ENCODE measurements at regions not wholly inside any gene's neighbourhood (a gene's known extent, or its start where the extent isn't known, plus 50 kb on each side); places are given as distances from the start of the nearest gene placed in this dataset.

GRCh38 chr2:128644156-128644555 is 325.5 kb upstream of the HS6ST1 start (continued):
- no peak for TF ChIP-seq FOSL1 (tag; conservative IDR thresholded peaks at IDR 0.05)
- TF ChIP-seq, protein P1, sequence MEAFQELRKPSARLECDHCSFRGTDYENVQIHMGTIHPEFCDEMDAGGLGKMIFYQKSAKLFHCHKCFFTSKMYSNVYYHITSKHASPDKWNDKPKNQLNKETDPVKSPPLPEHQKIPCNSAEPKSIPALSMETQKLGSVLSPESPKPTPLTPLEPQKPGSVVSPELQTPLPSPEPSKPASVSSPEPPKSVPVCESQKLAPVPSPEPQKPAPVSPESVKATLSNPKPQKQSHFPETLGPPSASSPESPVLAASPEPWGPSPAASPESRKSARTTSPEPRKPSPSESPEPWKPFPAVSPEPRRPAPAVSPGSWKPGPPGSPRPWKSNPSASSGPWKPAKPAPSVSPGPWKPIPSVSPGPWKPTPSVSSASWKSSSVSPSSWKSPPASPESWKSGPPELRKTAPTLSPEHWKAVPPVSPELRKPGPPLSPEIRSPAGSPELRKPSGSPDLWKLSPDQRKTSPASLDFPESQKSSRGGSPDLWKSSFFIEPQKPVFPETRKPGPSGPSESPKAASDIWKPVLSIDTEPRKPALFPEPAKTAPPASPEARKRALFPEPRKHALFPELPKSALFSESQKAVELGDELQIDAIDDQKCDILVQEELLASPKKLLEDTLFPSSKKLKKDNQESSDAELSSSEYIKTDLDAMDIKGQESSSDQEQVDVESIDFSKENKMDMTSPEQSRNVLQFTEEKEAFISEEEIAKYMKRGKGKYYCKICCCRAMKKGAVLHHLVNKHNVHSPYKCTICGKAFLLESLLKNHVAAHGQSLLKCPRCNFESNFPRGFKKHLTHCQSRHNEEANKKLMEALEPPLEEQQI (IDR thresholded peaks at IDR 0.05), result no peak
- TF ChIP-seq ZNF695 (CRISPR knock-in tag; IDR thresholded peaks at IDR 0.05), result no peak
- TF ChIP-seq BHLHE40 (IDR thresholded peaks at IDR 0.05; ENCODE audit: low read length), result no peak
- no peak for TF ChIP-seq KLF13 (tag; IDR thresholded peaks at IDR 0.05; ENCODE audit: borderline replicate concordance, low read depth)

GRCh38 chr2:128644718-128645256 is 326.1 kb upstream of the HS6ST1 start:
- H3K36me3 ChIP-seq (ENCODE audit: control insufficient read depth, insufficient read depth, low read length), result no peaks in the 10 kb centered on the region
- no TSS peak for BruUV-seq (replicated peaks)
- TF ChIP-seq FOXK2 (conservative IDR thresholded peaks at IDR 0.05 in 1 of 2, IDR thresholded peaks at IDR 0.05 in 1 of 2; ENCODE audit: low read depth in 2 of 2), result no peak
- DNase-seq (ENCODE audit: extremely low read depth in 1 of 4, low spot score in 3 of 4) (no peak), FAIRE-seq (no peak), ATAC-seq (no peak)
- no peak overlapping the region for H3K27ac ChIP-seq (ENCODE audit: extremely low read depth, low read depth, low read length)
- no peaks in the 10 kb centered on the region for H3K9me1 ChIP-seq (ENCODE audit: control insufficient read depth, insufficient read depth, low read length)
- no peaks in the 10 kb centered on the region for H3K9me3 ChIP-seq (replicated peaks; ENCODE audit: control insufficient read depth, insufficient read depth, low read depth, low read length)
- H3K27me3 ChIP-seq (ENCODE audit: control insufficient read depth in 2 of 2, insufficient read depth in 2 of 2, low read length in 2 of 2), result peaks cover 0 to 36% of the 10 kb centered on the region in 2 experiments; a peak in 2 of 5 replicates
- no peaks in the 10 kb centered on the region for H3K79me2 ChIP-seq (ENCODE audit: control insufficient read depth, insufficient read depth, low read length)
- no peak overlapping the region for H3K9ac ChIP-seq (ENCODE audit: insufficient read depth in 1 of 2, low read depth in 2 of 2, low read length in 2 of 2)
- intact Hi-C loops (cut with micrococcal nuclease) (no loop called here), in situ Hi-C loops (cut with MboI) (no loop called here)
- POLR2A ChIA-PET, result no interaction called here
- H3K4me2 ChIP-seq (ENCODE audit: insufficient read depth, low read length), result no peak overlapping the region
- CTCF ChIA-PET (ENCODE audit: low intra/inter-chr PET ratio), result no interaction called here
- 0% methylated on average over 1 of the region's 2 CpGs for WGBS (ENCODE audit: insufficient coverage, low coverage, missing lambda C conversion rate)
- H3K4me3 ChIP-seq, result no peak overlapping the region
- no peak overlapping the region for H2AFZ ChIP-seq (ENCODE audit: low read depth, low read length)
- no peaks in the 10 kb centered on the region for H3K4me1 ChIP-seq (replicated peaks in 1 of 2; ENCODE audit: control insufficient read depth in 2 of 2, insufficient read depth in 2 of 2, low read length in 2 of 2)
- H4K20me1 ChIP-seq (replicated peaks; ENCODE audit: control insufficient read depth, insufficient read depth, low read length), result no peaks in the 10 kb centered on the region
